NB4 (cell line): ENCODE measurements at regions not wholly inside any gene's neighbourhood (a gene's known extent, or its start where the extent isn't known, plus 50 kb on each side); places are given as distances from the start of the nearest gene placed in this dataset.

Experiments
- MAX ChIP-seq: IDR thresholded peaks from 2 replicates; pipeline ENCODE4 v1.6.1; 2011; ENCODE audit warnings: low read depth, low read length
- POLR2A ChIP-seq: IDR thresholded peaks from 2 replicates; pipeline ENCODE4 v1.6.1; 2011; ENCODE audit warnings: mild to moderate bottlenecking; ENCODE audit not compliant: insufficient read length; ENCODE audit errors: extremely low read depth
- TF ChIP-seq, protein P1 (sequence below): IDR thresholded peaks from one replicate; pipeline ENCODE4 v1.5.1; 2012; ENCODE audit warnings: low read depth, low read length

DNA sequence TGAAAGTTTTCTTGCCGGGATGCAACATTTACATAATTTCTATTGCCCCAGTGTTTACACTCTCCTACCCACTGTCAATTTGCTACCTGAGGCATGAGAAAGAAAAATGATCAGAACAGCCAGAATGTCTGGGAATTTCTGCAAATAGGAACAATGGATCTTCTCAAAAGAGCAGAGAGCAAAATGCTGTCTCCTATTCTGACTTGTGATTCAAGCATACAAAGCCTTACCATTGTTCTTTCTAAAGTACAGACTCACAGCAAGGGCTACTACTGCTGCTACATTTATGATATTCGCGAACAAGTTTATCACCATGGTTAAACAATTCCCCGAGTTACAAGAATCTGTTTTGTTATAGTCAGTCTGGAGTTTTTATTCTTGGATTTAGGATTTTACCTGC is 329.9 kb upstream of the CELF2 start:
- TF ChIP-seq POLR2A (no peak), MAX (no peak)
- TF ChIP-seq, protein P1, sequence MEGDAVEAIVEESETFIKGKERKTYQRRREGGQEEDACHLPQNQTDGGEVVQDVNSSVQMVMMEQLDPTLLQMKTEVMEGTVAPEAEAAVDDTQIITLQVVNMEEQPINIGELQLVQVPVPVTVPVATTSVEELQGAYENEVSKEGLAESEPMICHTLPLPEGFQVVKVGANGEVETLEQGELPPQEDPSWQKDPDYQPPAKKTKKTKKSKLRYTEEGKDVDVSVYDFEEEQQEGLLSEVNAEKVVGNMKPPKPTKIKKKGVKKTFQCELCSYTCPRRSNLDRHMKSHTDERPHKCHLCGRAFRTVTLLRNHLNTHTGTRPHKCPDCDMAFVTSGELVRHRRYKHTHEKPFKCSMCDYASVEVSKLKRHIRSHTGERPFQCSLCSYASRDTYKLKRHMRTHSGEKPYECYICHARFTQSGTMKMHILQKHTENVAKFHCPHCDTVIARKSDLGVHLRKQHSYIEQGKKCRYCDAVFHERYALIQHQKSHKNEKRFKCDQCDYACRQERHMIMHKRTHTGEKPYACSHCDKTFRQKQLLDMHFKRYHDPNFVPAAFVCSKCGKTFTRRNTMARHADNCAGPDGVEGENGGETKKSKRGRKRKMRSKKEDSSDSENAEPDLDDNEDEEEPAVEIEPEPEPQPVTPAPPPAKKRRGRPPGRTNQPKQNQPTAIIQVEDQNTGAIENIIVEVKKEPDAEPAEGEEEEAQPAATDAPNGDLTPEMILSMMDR = no peak
